ENCODE measurements at regions not wholly inside any gene's neighbourhood (a gene's known extent, or its start where the extent isn't known, plus 50 kb on each side); places are given as distances from the start of the nearest gene placed in this dataset.

GRCh38 chr3:72369681-72370080 is 478.6 kb downstream of the SHQ1 start:
- Histone ChIP-seq H3K4me1 (ENCODE audit: insufficient read depth, low read length) (peaks cover 14% of the 10 kb centered on the region), H3K27me3 (ENCODE audit: insufficient read depth, low read length) (no peaks in the 10 kb centered on the region)

GRCh38 chr3:72368331-72368975 is 479.8 kb downstream of the SHQ1 start:
- Histone ChIP-seq H3K27ac (ENCODE audit: low read length) (no peak overlapping the region), H3K9ac (ENCODE audit: low read depth, low read length) (no peak overlapping the region), H3K27me3 (ENCODE audit: insufficient read depth, low read length) (no peaks in the 10 kb centered on the region), H3K9me3 (ENCODE audit: insufficient read depth, low read depth, low read length) (no peaks in the 10 kb centered on the region), H3K4me1 (ENCODE audit: insufficient read depth, low read length) (peaks cover 5% of the 10 kb centered on the region; the same call in 1 of the 2 replicates), H3K4me3 (ENCODE audit: low read length) (no peak overlapping the region), H3K36me3 (ENCODE audit: insufficient read depth, low read depth, low read length) (no peaks in the 10 kb centered on the region)

More at GRCh38 chr3:72369681-72370080, 478.6 kb downstream of the SHQ1 start:
- H3K9me3 ChIP-seq (ENCODE audit: insufficient read depth, low read depth, low read length): no peaks in the 10 kb centered on the region
- no peak overlapping the region for H3K27ac ChIP-seq (ENCODE audit: low read length)
- H3K4me3 ChIP-seq (ENCODE audit: low read length): no peak overlapping the region
- no peak overlapping the region for H3K9ac ChIP-seq (ENCODE audit: low read depth, low read length)
- H3K36me3 ChIP-seq (ENCODE audit: insufficient read depth, low read depth, low read length): no peaks in the 10 kb centered on the region

GRCh38 chr3:72361990-72362389 is 486.3 kb downstream of the SHQ1 start:
- H3K27me3 ChIP-seq (ENCODE audit: insufficient read depth, low read length): no peaks in the 10 kb centered on the region
- no peaks in the 10 kb centered on the region for H3K4me1 ChIP-seq (ENCODE audit: insufficient read depth, low read length)
- no peak overlapping the region for H3K27ac ChIP-seq (ENCODE audit: low read length)
- no peaks in the 10 kb centered on the region for H3K36me3 ChIP-seq (ENCODE audit: insufficient read depth, low read depth, low read length)
- H3K9ac ChIP-seq (ENCODE audit: low read depth, low read length): no peak overlapping the region
- H3K9me3 ChIP-seq (ENCODE audit: insufficient read depth, low read depth, low read length): no peaks in the 10 kb centered on the region
- H3K4me3 ChIP-seq (ENCODE audit: low read length): no peak overlapping the region

GRCh38 chr3:72359743-72360142 is 488.5 kb downstream of the SHQ1 start:
- H3K9me3 ChIP-seq (ENCODE audit: insufficient read depth, low read depth, low read length): no peaks in the 10 kb centered on the region
- no peak overlapping the region for H3K9ac ChIP-seq (ENCODE audit: low read depth, low read length)
- H3K36me3 ChIP-seq (ENCODE audit: insufficient read depth, low read depth, low read length): no peaks in the 10 kb centered on the region
- no peaks in the 10 kb centered on the region for H3K27me3 ChIP-seq (ENCODE audit: insufficient read depth, low read length)
- H3K4me3 ChIP-seq (ENCODE audit: low read length): no peak overlapping the region
- no peak overlapping the region for H3K27ac ChIP-seq (ENCODE audit: low read length)
- no peaks in the 10 kb centered on the region for H3K4me1 ChIP-seq (ENCODE audit: insufficient read depth, low read length)

- Histone ChIP-seq H3K9ac (ENCODE audit: low read depth, low read length) (no peak overlapping the region), H3K27ac (ENCODE audit: low read length) (no peak overlapping the region), H3K9me3 (ENCODE audit: insufficient read depth, low read depth, low read length) (no peaks in the 10 kb centered on the region), H3K4me3 (ENCODE audit: low read length) (no peak overlapping the region), H3K36me3 (ENCODE audit: insufficient read depth, low read depth, low read length) (no peaks in the 10 kb centered on the region), H3K27me3 (ENCODE audit: insufficient read depth, low read length) (no peaks in the 10 kb centered on the region), H3K4me1 (ENCODE audit: insufficient read depth, low read length) (no peaks in the 10 kb centered on the region)
These were observed 493.1 kb downstream of the SHQ1 start for GRCh38 chr3:72355168-72355567.

GRCh38 chr3:72354486-72354885 is 493.8 kb downstream of the SHQ1 start:
- Histone ChIP-seq H3K27me3 (ENCODE audit: insufficient read depth, low read length) (no peaks in the 10 kb centered on the region), H3K9me3 (ENCODE audit: insufficient read depth, low read depth, low read length) (no peaks in the 10 kb centered on the region), H3K36me3 (ENCODE audit: insufficient read depth, low read depth, low read length) (no peaks in the 10 kb centered on the region), H3K4me1 (ENCODE audit: insufficient read depth, low read length) (no peaks in the 10 kb centered on the region), H3K9ac (ENCODE audit: low read depth, low read length) (no peak overlapping the region), H3K27ac (ENCODE audit: low read length) (no peak overlapping the region), H3K4me3 (ENCODE audit: low read length) (no peak overlapping the region)

- H3K9me3 ChIP-seq (ENCODE audit: insufficient read depth, low read depth, low read length): no peaks in the 10 kb centered on the region
- no peak overlapping the region for H3K27ac ChIP-seq (ENCODE audit: low read length)
- H3K27me3 ChIP-seq (ENCODE audit: insufficient read depth, low read length): no peaks in the 10 kb centered on the region
- H3K9ac ChIP-seq (ENCODE audit: low read depth, low read length): no peak overlapping the region
- no peaks in the 10 kb centered on the region for H3K4me1 ChIP-seq (ENCODE audit: insufficient read depth, low read length)
- H3K36me3 ChIP-seq (ENCODE audit: insufficient read depth, low read depth, low read length): no peaks in the 10 kb centered on the region
- no peak overlapping the region for H3K4me3 ChIP-seq (ENCODE audit: low read length)
These were observed 494.8 kb downstream of the SHQ1 start for GRCh38 chr3:72353236-72354128.

- Histone ChIP-seq H3K4me3 (ENCODE audit: low read length) (no peak overlapping the region), H3K4me1 (ENCODE audit: insufficient read depth, low read length) (no peaks in the 10 kb centered on the region), H3K27me3 (ENCODE audit: insufficient read depth, low read length) (no peaks in the 10 kb centered on the region), H3K9me3 (ENCODE audit: insufficient read depth, low read depth, low read length) (no peaks in the 10 kb centered on the region), H3K9ac (ENCODE audit: low read depth, low read length) (no peak overlapping the region), H3K27ac (ENCODE audit: low read length) (no peak overlapping the region), H3K36me3 (ENCODE audit: insufficient read depth, low read depth, low read length) (no peaks in the 10 kb centered on the region)
These were observed 496.1 kb downstream of the SHQ1 start for GRCh38 chr3:72352176-72352575.

- Histone ChIP-seq H3K36me3 (ENCODE audit: insufficient read depth, low read depth, low read length) (no peaks in the 10 kb centered on the region), H3K9me3 (ENCODE audit: insufficient read depth, low read depth, low read length) (no peaks in the 10 kb centered on the region), H3K27me3 (ENCODE audit: insufficient read depth, low read length) (no peaks in the 10 kb centered on the region), H3K9ac (ENCODE audit: low read depth, low read length) (no peak overlapping the region), H3K27ac (ENCODE audit: low read length) (no peak overlapping the region), H3K4me3 (ENCODE audit: low read length) (no peak overlapping the region), H3K4me1 (ENCODE audit: insufficient read depth, low read length) (no peaks in the 10 kb centered on the region)
These were observed 496.7 kb downstream of the SHQ1 start for GRCh38 chr3:72351536-72351935.

GRCh38 chr3:72350761-72351505 is 497.3 kb downstream of the SHQ1 start:
- H3K27ac ChIP-seq (ENCODE audit: low read length): no peak overlapping the region
- no peaks in the 10 kb centered on the region for H3K27me3 ChIP-seq (ENCODE audit: insufficient read depth, low read length)
- no peak overlapping the region for H3K4me3 ChIP-seq (ENCODE audit: low read length)
- no peaks in the 10 kb centered on the region for H3K4me1 ChIP-seq (ENCODE audit: insufficient read depth, low read length)
- H3K9me3 ChIP-seq (ENCODE audit: insufficient read depth, low read depth, low read length): no peaks in the 10 kb centered on the region
- no peak overlapping the region for H3K9ac ChIP-seq (ENCODE audit: low read depth, low read length)
- H3K36me3 ChIP-seq (ENCODE audit: insufficient read depth, low read depth, low read length): no peaks in the 10 kb centered on the region

- Histone ChIP-seq H3K36me3 (ENCODE audit: insufficient read depth, low read depth, low read length) (no peaks in the 10 kb centered on the region), H3K27ac (ENCODE audit: low read length) (no peak overlapping the region), H3K4me1 (ENCODE audit: insufficient read depth, low read length) (no peaks in the 10 kb centered on the region), H3K27me3 (ENCODE audit: insufficient read depth, low read length) (no peaks in the 10 kb centered on the region), H3K9me3 (ENCODE audit: insufficient read depth, low read depth, low read length) (no peaks in the 10 kb centered on the region), H3K9ac (ENCODE audit: low read depth, low read length) (no peak overlapping the region), H3K4me3 (ENCODE audit: low read length) (no peak overlapping the region)
These were observed 499.9 kb downstream of the SHQ1 start for GRCh38 chr3:72348357-72348756.
